ENCODE measurements at regions not wholly inside any gene's neighbourhood (a gene's known extent, or its start where the extent isn't known, plus 50 kb on each side); places are given as distances from the start of the nearest gene placed in this dataset.

- no peak for DNase-seq
- Histone ChIP-seq H3K4ac (ENCODE audit: low read depth in 1 of 2, low read length in 2 of 2) (no peak overlapping the region), H3K9me3 (ENCODE audit: control insufficient read depth, low read length) (no peaks in the 10 kb centered on the region), H3K9ac (ENCODE audit: low read length) (no peak overlapping the region), H3K27ac (ENCODE audit: low read length, poor library complexity, severe bottlenecking) (no peak overlapping the region), H4K8ac (ENCODE audit: low read length) (no peak overlapping the region), H3K23ac (ENCODE audit: low read length in 2 of 2) (no peak overlapping the region), H2AK5ac (ENCODE audit: low read length, severe bottlenecking) (no peak overlapping the region), H3K14ac (ENCODE audit: low read length in 2 of 2) (no peak overlapping the region), H2BK5ac (ENCODE audit: low read depth, low read length, poor library complexity, severe bottlenecking) (no peak overlapping the region), H2BK12ac (ENCODE audit: low read length in 2 of 2) (no peak overlapping the region), H2BK15ac (ENCODE audit: low read depth, poor library complexity, severe bottlenecking) (no peak overlapping the region), H3K4me2 (ENCODE audit: low read length, poor library complexity, severe bottlenecking) (no peak overlapping the region), H3K36me3 (ENCODE audit: control insufficient read depth in 1 of 2, insufficient read depth in 2 of 2, low read depth in 1 of 2, low read length in 2 of 2) (no peaks in the 10 kb centered on the region), H3K18ac (ENCODE audit: low read depth in 1 of 2, low read length in 2 of 2) (no peak overlapping the region), H3K79me1 (replicated peaks; ENCODE audit: low read length, poor library complexity, severe bottlenecking) (no peaks in the 10 kb centered on the region), H2AFZ (ENCODE audit: low read depth, low read length) (no peak overlapping the region), H3K27me3 (ENCODE audit: control insufficient read depth in 1 of 2, insufficient read depth in 1 of 2, low read length in 2 of 2) (peaks cover 0 to 3% of the 10 kb centered on the region in 2 experiments), H2BK120ac (ENCODE audit: low read depth, low read length) (no peak overlapping the region), H3K4me1 (ENCODE audit: control insufficient read depth, insufficient read depth, low read depth, low read length) (peaks cover under 1% of the 10 kb centered on the region), H3K4me3 (ENCODE audit: insufficient read depth in 1 of 2, low read depth in 1 of 2, low read length in 2 of 2) (no peak overlapping the region), H4K91ac (ENCODE audit: low read length) (no peak overlapping the region)
- 59% methylated on average over 4 of the region's 6 CpGs for WGBS
Measured at GRCh38 chr2:61713457-61713856, 140.4 kb downstream of the FAM161A start.

- Histone ChIP-seq H2BK15ac (ENCODE audit: low read depth, poor library complexity, severe bottlenecking) (no peak overlapping the region), H2BK12ac (ENCODE audit: low read length in 2 of 2) (no peak overlapping the region), H2AK5ac (ENCODE audit: low read length, severe bottlenecking) (no peak overlapping the region), H3K27me3 (ENCODE audit: control insufficient read depth in 1 of 2, insufficient read depth in 1 of 2, low read length in 2 of 2) (peaks cover 0 to 3% of the 10 kb centered on the region in 2 experiments), H3K9me3 (ENCODE audit: control insufficient read depth, low read length) (no peaks in the 10 kb centered on the region), H2AFZ (ENCODE audit: low read depth, low read length) (no peak overlapping the region), H4K8ac (ENCODE audit: low read length) (no peak overlapping the region), H3K23ac (ENCODE audit: low read length in 2 of 2) (no peak overlapping the region), H3K14ac (ENCODE audit: low read length in 2 of 2) (no peak overlapping the region), H3K4me2 (ENCODE audit: low read length, poor library complexity, severe bottlenecking) (no peak overlapping the region), H3K18ac (ENCODE audit: low read depth in 1 of 2, low read length in 2 of 2) (no peak overlapping the region), H3K4me1 (ENCODE audit: control insufficient read depth, insufficient read depth, low read depth, low read length) (peaks cover 2% of the 10 kb centered on the region), H2BK120ac (ENCODE audit: low read depth, low read length) (no peak overlapping the region), H3K36me3 (ENCODE audit: control insufficient read depth in 1 of 2, insufficient read depth in 2 of 2, low read depth in 1 of 2, low read length in 2 of 2) (no peaks in the 10 kb centered on the region), H3K4ac (ENCODE audit: low read depth in 1 of 2, low read length in 2 of 2) (no peak overlapping the region), H3K4me3 (ENCODE audit: insufficient read depth in 1 of 2, low read depth in 1 of 2, low read length in 2 of 2) (no peak overlapping the region), H3K9ac (ENCODE audit: low read length) (no peak overlapping the region), H2BK5ac (ENCODE audit: low read depth, low read length, poor library complexity, severe bottlenecking) (no peak overlapping the region), H3K27ac (ENCODE audit: low read length, poor library complexity, severe bottlenecking) (no peak overlapping the region), H3K79me1 (replicated peaks; ENCODE audit: low read length, poor library complexity, severe bottlenecking) (no peaks in the 10 kb centered on the region), H4K91ac (ENCODE audit: low read length) (no peak overlapping the region)
- DNase-seq: no peak
- 86% methylated on average over 4 of the region's 4 CpGs for WGBS
Measured at GRCh38 chr2:61712060-61712459, 141.8 kb downstream of the FAM161A start.

- H2BK120ac ChIP-seq (ENCODE audit: low read depth, low read length): no peak overlapping the region
- H3K27ac ChIP-seq (ENCODE audit: low read length, poor library complexity, severe bottlenecking): no peak overlapping the region
- no peak overlapping the region for H3K14ac ChIP-seq (ENCODE audit: low read length in 2 of 2)
- H2AK5ac ChIP-seq (ENCODE audit: low read length, severe bottlenecking): no peak overlapping the region
- H3K9me3 ChIP-seq (ENCODE audit: control insufficient read depth, low read length): no peaks in the 10 kb centered on the region
- no peak overlapping the region for H3K9ac ChIP-seq (ENCODE audit: low read length)
- no peak overlapping the region for H3K4me2 ChIP-seq (ENCODE audit: low read length, poor library complexity, severe bottlenecking)
- no peak overlapping the region for H3K4me3 ChIP-seq (ENCODE audit: insufficient read depth in 1 of 2, low read depth in 1 of 2, low read length in 2 of 2)
- H2AFZ ChIP-seq (ENCODE audit: low read depth, low read length): no peak overlapping the region
- no peak overlapping the region for H2BK15ac ChIP-seq (ENCODE audit: low read depth, poor library complexity, severe bottlenecking)
- H3K27me3 ChIP-seq (ENCODE audit: control insufficient read depth in 1 of 2, insufficient read depth in 1 of 2, low read length in 2 of 2): peaks cover 0 to 3% of the 10 kb centered on the region in 2 experiments
- H4K91ac ChIP-seq (ENCODE audit: low read length): no peak overlapping the region
- H3K18ac ChIP-seq (ENCODE audit: low read depth in 1 of 2, low read length in 2 of 2): no peak overlapping the region
- DNase-seq: no peak
- no peaks in the 10 kb centered on the region for H3K79me1 ChIP-seq (replicated peaks; ENCODE audit: low read length, poor library complexity, severe bottlenecking)
- H4K8ac ChIP-seq (ENCODE audit: low read length): no peak overlapping the region
- 93% methylated on average over 2 of the region's 4 CpGs for WGBS
- H3K36me3 ChIP-seq (ENCODE audit: control insufficient read depth in 1 of 2, insufficient read depth in 2 of 2, low read depth in 1 of 2, low read length in 2 of 2): no peaks in the 10 kb centered on the region
- H3K4me1 ChIP-seq (ENCODE audit: control insufficient read depth, insufficient read depth, low read depth, low read length): peaks cover 2% of the 10 kb centered on the region
- no peak overlapping the region for H3K4ac ChIP-seq (ENCODE audit: low read depth in 1 of 2, low read length in 2 of 2)
- H3K23ac ChIP-seq (ENCODE audit: low read length in 2 of 2): no peak overlapping the region
- no peak overlapping the region for H2BK5ac ChIP-seq (ENCODE audit: low read depth, low read length, poor library complexity, severe bottlenecking)
- H2BK12ac ChIP-seq (ENCODE audit: low read length in 2 of 2): no peak overlapping the region
Measured at GRCh38 chr2:61710711-61711110, 143.1 kb downstream of the FAM161A start.

- WGBS: 74% methylated on average over 12 of the region's 12 CpGs
- Histone ChIP-seq H4K8ac (ENCODE audit: low read length) (no peak overlapping the region), H3K4me2 (ENCODE audit: low read length, poor library complexity, severe bottlenecking) (no peak overlapping the region), H3K27me3 (ENCODE audit: control insufficient read depth in 1 of 2, insufficient read depth in 1 of 2, low read length in 2 of 2) (peaks cover 0 to 3% of the 10 kb centered on the region in 2 experiments), H3K23ac (ENCODE audit: low read length in 2 of 2) (no peak overlapping the region), H3K79me1 (replicated peaks; ENCODE audit: low read length, poor library complexity, severe bottlenecking) (no peaks in the 10 kb centered on the region), H2BK12ac (ENCODE audit: low read length in 2 of 2) (no peak overlapping the region), H3K9me3 (ENCODE audit: control insufficient read depth, low read length) (no peaks in the 10 kb centered on the region), H2AK5ac (ENCODE audit: low read length, severe bottlenecking) (no peak overlapping the region), H3K27ac (ENCODE audit: low read length, poor library complexity, severe bottlenecking) (no peak overlapping the region), H4K91ac (ENCODE audit: low read length) (no peak overlapping the region), H3K18ac (ENCODE audit: low read depth in 1 of 2, low read length in 2 of 2) (no peak overlapping the region), H3K9ac (ENCODE audit: low read length) (no peak overlapping the region), H2BK120ac (ENCODE audit: low read depth, low read length) (no peak overlapping the region), H2AFZ (ENCODE audit: low read depth, low read length) (no peak overlapping the region), H3K14ac (ENCODE audit: low read length in 2 of 2) (no peak overlapping the region), H3K4me1 (ENCODE audit: control insufficient read depth, insufficient read depth, low read depth, low read length) (peaks cover 2% of the 10 kb centered on the region), H3K4ac (ENCODE audit: low read depth in 1 of 2, low read length in 2 of 2) (no peak overlapping the region), H3K36me3 (ENCODE audit: control insufficient read depth in 1 of 2, insufficient read depth in 2 of 2, low read depth in 1 of 2, low read length in 2 of 2) (no peaks in the 10 kb centered on the region), H2BK5ac (ENCODE audit: low read depth, low read length, poor library complexity, severe bottlenecking) (no peak overlapping the region), H2BK15ac (ENCODE audit: low read depth, poor library complexity, severe bottlenecking) (no peak overlapping the region), H3K4me3 (ENCODE audit: insufficient read depth in 1 of 2, low read depth in 1 of 2, low read length in 2 of 2) (no peak overlapping the region)
- DNase-seq: peak; percentile 61
Measured at GRCh38 chr2:61707984-61708852, 145.6 kb downstream of the FAM161A start.

All from mesenchymal stem cell (in vitro differentiated cells and primary cell).